ENCODE measurements at regions not wholly inside any gene's neighbourhood (a gene's known extent, or its start where the extent isn't known, plus 50 kb on each side); places are given as distances from the start of the nearest gene placed in this dataset.

DNA sequence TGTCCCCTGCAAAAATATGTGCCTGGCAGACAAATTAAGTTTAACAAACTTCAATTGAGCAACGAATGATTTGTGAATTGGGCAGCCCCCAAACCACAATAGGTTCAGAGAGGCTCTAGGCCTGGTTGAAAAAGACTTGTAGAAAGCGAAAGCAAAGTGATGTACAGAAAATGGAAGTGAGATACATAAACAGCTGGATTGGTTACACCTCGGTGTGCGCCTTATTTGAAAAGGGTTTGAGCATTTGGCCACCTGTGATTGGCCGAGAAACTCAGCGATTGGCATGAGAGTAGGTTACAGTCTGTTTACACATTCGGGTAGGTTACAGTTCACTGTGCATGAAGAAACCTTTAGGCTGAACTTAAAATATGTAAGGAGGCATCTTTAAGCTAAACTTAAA is 136.9 kb downstream of the CD83 start:
- DNase-seq (ENCODE audit: low spot score) = no peak

DNA sequence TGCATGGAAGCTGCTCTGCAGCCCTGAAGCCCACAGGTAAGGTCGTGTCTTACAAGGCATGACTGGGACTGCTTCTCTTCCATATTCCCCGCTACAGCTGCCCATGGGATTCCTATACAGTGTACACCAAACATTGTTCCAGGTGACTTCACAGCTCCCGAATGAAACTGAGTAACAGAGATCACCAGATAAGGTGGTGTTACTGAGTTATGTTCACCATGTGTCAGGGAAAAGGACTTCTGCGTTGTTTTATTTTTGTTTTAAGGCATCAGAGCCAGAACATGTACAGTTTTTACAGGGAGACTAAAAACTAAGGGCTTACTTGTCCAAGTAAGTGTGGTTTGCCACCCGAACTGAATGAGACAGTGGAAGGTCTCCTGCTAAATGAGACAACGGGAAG is 138.3 kb downstream of the CD83 start:
- no peak for DNase-seq (ENCODE audit: low spot score)

DNA sequence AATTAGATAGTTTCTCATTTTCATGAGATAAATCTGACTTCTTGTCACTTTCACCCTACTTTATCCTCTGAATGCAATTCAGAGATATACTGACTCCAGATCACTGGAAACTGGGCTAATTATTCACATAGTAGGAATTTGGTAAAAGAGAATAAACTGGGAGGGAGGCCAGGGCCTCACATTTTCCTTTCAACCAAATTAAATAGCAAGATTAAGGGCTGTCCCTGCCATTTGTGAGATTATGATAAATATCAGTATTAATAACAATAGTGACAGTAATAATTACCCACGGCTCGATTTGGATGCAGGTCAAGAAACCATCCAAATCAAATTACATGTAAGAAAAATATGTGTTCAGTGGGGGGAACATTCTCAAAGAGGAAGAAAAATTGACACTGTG is 140.5 kb downstream of the CD83 start:
- no peak for DNase-seq (ENCODE audit: low spot score)

DNA sequence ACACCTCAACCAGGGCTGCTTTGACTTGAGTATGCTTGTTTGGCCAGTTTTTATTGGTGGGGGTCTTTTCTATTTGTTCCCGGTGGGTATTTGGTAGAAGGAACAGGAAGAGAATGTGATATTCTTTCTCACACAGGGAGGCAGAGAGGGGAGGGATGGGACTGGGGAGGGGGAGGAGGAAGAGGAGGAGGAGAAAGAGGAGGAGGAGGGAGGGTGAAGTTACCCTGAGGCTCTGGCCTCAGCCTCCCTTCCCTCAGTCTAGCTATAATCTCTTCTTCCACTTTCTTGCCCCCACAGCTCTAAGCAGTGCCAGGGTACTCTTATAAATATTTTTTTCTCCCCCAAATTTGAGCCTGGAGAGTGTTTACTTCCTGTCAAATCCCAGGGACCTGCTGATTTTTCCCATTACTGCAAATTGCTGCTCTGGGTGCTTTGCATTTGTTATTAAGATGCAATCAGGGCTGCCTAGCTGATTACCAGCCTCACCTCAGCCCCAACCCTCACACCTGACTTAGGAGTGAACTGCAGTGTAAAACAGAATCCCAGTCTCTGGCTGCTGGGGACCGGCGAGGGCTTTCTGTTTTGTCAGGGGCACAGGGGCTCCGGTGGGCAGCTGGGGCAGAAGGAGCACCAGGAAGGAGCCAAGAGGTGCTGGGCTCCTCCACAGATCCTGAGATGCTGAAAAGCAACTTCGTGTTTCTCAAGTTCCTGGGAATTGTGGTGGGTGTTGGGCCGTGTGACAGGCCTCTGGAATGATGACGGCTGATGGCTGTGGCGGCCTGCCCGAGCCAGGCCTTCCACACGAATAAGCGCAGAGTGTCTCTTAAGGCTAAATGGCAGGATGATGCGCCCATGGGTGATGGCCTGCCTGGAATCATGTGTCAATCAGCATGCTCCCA is 141.4 kb downstream of the CD83 start:
- DNase-seq (ENCODE audit: low spot score) = no peak

GRCh38 chr6:14259594-14260152 is 142.1 kb downstream of the CD83 start:
- no peak for DNase-seq (ENCODE audit: low spot score)

DNA sequence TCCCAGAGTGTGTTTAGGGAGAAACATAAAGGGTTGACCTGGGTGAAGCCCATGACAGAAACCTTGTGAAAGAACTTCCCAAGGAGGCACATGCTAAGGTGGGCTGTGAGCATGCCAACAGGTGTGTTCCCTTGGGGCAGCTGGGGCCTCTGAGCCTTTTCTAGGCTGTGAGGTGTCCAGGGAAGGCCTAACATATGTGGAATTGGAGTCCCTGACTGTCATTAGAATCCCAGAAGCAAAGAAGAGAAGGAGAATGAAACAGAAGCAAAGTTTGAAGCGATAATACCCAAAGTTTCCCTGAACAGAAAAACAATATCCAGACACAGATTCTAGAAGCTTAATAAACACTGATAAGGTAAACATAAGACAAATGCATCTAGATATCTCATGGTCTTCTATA is 143.3 kb downstream of the CD83 start:
- DNase-seq (ENCODE audit: low spot score) = no peak

DNA sequence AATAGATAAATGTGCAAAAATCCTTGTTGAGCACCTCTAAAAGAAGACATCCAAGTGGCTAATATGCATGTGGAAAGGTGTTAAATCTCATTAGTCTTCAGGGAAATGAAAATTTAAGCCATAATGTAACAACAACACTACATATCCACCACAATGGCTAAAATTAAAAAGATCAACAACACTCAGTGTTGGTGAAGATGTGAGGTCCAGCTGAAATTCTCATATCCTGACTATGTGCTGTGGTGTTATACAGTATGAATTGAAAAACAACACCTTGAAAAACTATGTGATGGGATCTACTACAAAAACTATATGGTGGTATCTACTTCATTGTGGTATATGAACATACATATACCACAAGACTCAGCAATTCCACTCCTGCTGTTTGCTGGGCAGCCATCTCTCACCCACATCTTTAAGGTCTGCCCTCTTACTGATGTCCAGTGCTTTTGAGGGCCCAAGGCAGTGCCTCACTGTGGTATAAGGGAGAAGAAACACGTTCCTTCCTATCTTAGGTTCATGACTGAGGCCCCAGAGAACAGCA is 146.4 kb downstream of the CD83 start:
- DNase-seq (ENCODE audit: low spot score) = no peak

GRCh38 chr6:14265049-14266021 is 147.8 kb downstream of the CD83 start:
- DNase-seq (ENCODE audit: low spot score) = no peak

GRCh38 chr6:14266266-14266665 is 148.7 kb downstream of the CD83 start:
- no peak for DNase-seq (ENCODE audit: low spot score)

- no peak for DNase-seq (ENCODE audit: low spot score)
Measured at GRCh38 chr6:14267885-14268660, 150.5 kb downstream of the CD83 start.

DNA sequence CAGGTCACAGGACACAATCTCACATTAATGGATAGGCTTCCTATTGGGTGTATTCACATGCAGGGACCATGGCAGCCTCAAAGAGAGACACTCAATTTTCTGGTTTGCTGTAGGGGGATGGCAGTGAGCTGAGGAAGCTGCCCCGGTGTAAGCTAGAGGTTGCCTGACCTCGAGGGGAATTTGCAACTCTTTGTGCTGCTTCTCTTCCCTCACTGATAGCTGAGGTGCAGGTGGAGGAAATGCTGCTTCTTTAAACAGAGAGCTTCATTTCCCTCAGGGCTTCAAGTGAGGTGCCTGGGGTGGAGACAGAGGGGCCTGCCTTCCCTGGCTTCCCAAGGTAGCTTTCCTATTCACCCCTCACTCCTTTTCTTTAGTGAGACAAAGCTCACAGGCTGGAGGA is 151.9 kb downstream of the CD83 start:
- no peak for DNase-seq (ENCODE audit: low spot score)

- no peak for DNase-seq (ENCODE audit: low spot score)
Measured at GRCh38 chr6:14270142-14270893, 152.7 kb downstream of the CD83 start.

DNA sequence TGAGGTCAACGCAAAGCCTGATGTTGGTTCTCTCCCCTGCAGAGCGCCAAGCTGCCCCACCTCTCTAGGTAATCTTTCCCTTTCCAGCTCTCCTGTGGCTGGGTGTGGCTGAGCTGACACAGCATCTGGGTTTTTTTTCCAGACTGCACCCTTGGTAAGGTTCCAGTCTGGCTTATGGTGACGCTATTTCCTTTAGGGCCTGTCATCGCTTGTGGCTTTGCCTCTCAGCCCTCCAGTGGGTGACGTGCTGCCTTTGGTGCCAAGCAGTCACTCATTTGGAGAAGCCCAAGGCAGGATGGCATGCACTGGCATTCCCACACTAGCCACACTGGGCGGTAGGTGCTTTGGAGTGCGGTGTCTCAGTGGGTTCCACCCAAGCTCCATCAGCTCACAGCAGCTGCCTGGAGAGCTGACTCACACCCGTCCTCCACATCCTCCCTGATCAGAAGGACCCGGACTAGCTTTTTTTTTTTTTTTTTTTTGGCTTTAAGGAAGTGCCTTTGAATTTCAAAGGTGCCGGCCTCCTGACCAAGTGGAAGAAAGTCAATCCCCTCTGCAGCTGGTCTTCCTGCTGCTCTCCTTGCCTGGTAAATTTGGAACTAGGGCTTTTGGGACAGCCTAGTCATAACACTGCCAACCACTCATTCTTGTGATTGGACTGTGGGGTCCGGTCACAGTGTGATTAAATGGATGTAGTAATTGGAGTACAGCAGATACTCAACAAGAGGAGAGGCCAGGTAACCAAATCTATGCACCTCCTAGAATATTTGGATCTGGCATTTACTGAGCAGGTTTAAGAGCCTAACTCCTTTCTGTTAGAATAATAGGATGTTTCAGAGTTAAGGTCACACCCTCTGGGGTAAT is 153.6 kb downstream of the CD83 start:
- DNase-seq (ENCODE audit: low spot score) = no peak

DNA sequence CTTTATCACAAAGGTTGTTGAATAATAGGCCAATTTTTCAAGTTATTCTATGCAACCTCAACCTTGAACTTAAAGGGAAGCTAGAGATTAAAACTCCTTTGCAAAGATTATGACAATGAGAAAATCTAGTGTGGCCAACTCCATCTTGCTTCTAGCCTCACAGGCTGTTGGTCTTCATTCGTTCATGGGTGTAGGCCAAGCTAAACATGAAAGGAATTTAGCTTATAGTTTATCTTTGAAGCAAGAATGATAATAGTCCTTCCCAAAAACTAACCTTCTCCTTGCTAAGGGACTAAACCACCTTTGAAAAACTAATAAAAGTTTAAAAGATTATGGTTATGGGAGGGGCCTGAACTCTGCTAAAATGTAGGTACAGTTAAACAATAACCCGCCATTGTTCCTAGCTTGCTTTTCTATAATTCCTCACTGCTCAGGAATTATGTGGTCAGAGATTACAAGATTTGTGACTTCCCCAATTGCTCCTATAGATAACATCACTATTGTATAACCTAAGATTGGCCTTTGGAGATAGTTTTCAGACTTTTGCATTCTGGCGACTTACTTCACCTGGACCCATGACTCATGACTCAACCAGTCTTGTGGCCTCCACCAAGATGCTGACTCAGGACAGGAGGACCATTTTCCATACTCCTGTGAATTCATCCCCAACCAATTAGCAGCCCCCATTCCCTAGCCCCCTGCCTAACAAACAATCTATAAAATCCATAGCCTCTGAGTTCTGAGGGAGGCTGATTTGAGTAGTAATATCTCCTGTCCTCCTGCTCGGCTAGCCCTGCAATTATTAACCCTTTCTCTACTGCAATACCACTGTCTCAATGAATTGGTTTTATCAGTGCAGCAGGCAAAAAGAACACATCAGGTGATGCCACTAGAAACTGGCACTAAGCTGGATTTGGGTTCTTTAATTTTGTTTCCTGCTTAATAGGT is 154.5 kb downstream of the CD83 start:
- no peak for DNase-seq (ENCODE audit: low spot score)

DNA sequence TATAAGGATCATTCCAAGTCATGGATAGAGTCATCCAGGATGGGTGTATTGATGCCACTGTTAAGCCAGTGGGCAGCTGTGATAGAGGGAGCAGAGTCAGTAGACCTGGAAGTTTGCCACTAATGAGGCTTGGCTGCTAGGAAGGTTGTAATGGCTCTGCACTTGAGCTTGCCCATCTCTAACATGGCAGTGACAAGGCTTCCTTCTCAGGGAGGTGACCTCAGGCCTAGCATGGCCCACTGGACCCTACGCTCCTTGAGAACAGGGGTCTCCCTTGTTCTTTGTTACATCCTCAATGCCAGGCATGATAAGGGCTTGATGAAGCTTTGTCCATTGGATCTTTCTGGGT is 155.1 kb downstream of the CD83 start:
- no peak for DNase-seq (ENCODE audit: low spot score)

- peak; percentile 13 for DNase-seq (ENCODE audit: low spot score)
Measured at GRCh38 chr6:14273191-14273590, 155.6 kb downstream of the CD83 start.

- no peak for DNase-seq (ENCODE audit: low spot score)
Measured at GRCh38 chr6:14274016-14274415, 156.4 kb downstream of the CD83 start.

Measured in putamen (tissue), 1 donor.